Peyer's patch (tissue), 4 donors: ENCODE measurements at regions not wholly inside any gene's neighbourhood (a gene's known extent, or its start where the extent isn't known, plus 50 kb on each side); places are given as distances from the start of the nearest gene placed in this dataset.

Source experiments
- POLR2A ChIP-seq, 2 donors: fragments of 450-650 bp; IDR thresholded peaks; one replicate each; pipeline ENCODE4 v1.5.1; 2017; ENCODE audit warnings: antibody characterized with exemption in 2 of 2, mild to moderate bottlenecking in 2 of 2, moderate library complexity in 2 of 2
- TF ChIP-seq, protein P1 (sequence below), 6 experiments: fragments of 450-650 bp in 4 of 6; fragments of 200-600 bp in 2 of 6; sonication (generic) in 1 of 6; IDR thresholded peaks; one replicate each; pipeline ENCODE4 v1.5.1; 2017 to 2019; ENCODE audit warnings: antibody characterized with exemption in 6 of 6, mild to moderate bottlenecking in 3 of 6, moderate library complexity in 1 of 6

GRCh38 chr4:71272976-71273375, 65.8 kb upstream of the SLC4A4 start:
- TF ChIP-seq, protein P1, sequence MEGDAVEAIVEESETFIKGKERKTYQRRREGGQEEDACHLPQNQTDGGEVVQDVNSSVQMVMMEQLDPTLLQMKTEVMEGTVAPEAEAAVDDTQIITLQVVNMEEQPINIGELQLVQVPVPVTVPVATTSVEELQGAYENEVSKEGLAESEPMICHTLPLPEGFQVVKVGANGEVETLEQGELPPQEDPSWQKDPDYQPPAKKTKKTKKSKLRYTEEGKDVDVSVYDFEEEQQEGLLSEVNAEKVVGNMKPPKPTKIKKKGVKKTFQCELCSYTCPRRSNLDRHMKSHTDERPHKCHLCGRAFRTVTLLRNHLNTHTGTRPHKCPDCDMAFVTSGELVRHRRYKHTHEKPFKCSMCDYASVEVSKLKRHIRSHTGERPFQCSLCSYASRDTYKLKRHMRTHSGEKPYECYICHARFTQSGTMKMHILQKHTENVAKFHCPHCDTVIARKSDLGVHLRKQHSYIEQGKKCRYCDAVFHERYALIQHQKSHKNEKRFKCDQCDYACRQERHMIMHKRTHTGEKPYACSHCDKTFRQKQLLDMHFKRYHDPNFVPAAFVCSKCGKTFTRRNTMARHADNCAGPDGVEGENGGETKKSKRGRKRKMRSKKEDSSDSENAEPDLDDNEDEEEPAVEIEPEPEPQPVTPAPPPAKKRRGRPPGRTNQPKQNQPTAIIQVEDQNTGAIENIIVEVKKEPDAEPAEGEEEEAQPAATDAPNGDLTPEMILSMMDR (IDR thresholded peaks at IDR 0.05), result no peak
- no peak for TF ChIP-seq POLR2A (IDR thresholded peaks at IDR 0.05)
